OCI-LY7 (cell line): ENCODE measurements at regions not wholly inside any gene's neighbourhood (a gene's known extent, or its start where the extent isn't known, plus 50 kb on each side); places are given as distances from the start of the nearest gene placed in this dataset.

Experiments used
- BruUV-seq: library from RNA; stranded (reverse); fragments of 400-500 nt; replicated peaks from 2 replicates; lab custom pipeline; 2021; lab: Mats Ljungman, UMichigan
- CTCF ChIA-PET: fragments of 300-600 bp; sonication (Branson Sonifier 250); formaldehyde crosslinking; loops from one replicate; lab custom pipeline; 2022; ENCODE audit warnings: antibody characterized with exemption; ENCODE audit not compliant: unreplicated experiment; lab: Charles Lee
- POLR2A ChIA-PET: fragments of 300-600 bp; sonication (Branson Sonifier 250); formaldehyde crosslinking; loops from one replicate; lab custom pipeline; 2022; ENCODE audit warnings: antibody characterized with exemption; lab: Charles Lee
- DNase-seq: peaks from one replicate; pipeline ENCODE4 v3.0.0-alpha.2; 2015; ENCODE audit warnings: low spot score
- H2AFZ ChIP-seq: fragments of 200-600 bp; sonication (generic), shearing (Covaris generic); 2 replicates; pipeline ENCODE4 v1.6.1; 2014; ENCODE audit warnings: mild to moderate bottlenecking, antibody characterized with exemption, low read length, moderate library complexity
- H3K27ac ChIP-seq: fragments of 200-600 bp; sonication (generic); 2 replicates; pipeline ENCODE4 v1.5.1; 2014; ENCODE audit warnings: mixed run types, low read depth, mild to moderate bottlenecking, moderate library complexity, low read length, inconsistent platforms; ENCODE audit not compliant: poor library complexity, severe bottlenecking
- H3K36me3 ChIP-seq: fragments of 200-600 bp; sonication (generic); 2 replicates; pipeline ENCODE4 v1.6.1; 2014; ENCODE audit warnings: mild to moderate bottlenecking, antibody characterized with exemption, low read length, moderate library complexity, mixed read lengths; ENCODE audit not compliant: insufficient read depth
- H3K4me1 ChIP-seq: fragments of 200-600 bp; sonication (generic); 2 replicates; pipeline ENCODE4 v1.5.1; 2014; ENCODE audit warnings: mild to moderate bottlenecking, low read length; ENCODE audit not compliant: insufficient read depth, poor library complexity, severe bottlenecking
- H3K4me2 ChIP-seq: fragments of 200-600 bp; sonication (generic); 2 replicates; pipeline ENCODE4 v1.6.1; 2014; ENCODE audit warnings: mild to moderate bottlenecking, low read length
- H3K4me3 ChIP-seq: fragments of 200-600 bp; sonication (generic); 2 replicates; pipeline ENCODE4 v1.5.1; 2014; ENCODE audit warnings: mild to moderate bottlenecking, low read depth, low read length; ENCODE audit not compliant: poor library complexity, severe bottlenecking
- H3K79me2 ChIP-seq: fragments of 200-600 bp; sonication (generic); 2 replicates; pipeline ENCODE4 v1.6.1; 2016; ENCODE audit warnings: low read depth, mild to moderate bottlenecking, low read length, moderate library complexity, mixed read lengths; ENCODE audit not compliant: insufficient read depth
- H3K9me2 ChIP-seq: fragments of 200-600 bp; sonication (generic); 2 replicates; pipeline ENCODE4 v1.6.1; 2016; ENCODE audit warnings: mild to moderate bottlenecking, low read length, mixed read lengths; ENCODE audit not compliant: insufficient read depth
- H3K9me3 ChIP-seq: fragments of 200-600 bp; sonication (generic); 2 replicates; pipeline ENCODE4 v1.6.1; 2014; ENCODE audit warnings: mild to moderate bottlenecking, mixed run types, low read length, mixed read lengths
- H4K20me1 ChIP-seq: fragments of 200-600 bp; sonication (generic); 2 replicates; pipeline ENCODE4 v1.6.1; 2014; ENCODE audit warnings: mild to moderate bottlenecking, antibody characterized with exemption, low read length, moderate library complexity, mixed read lengths; ENCODE audit not compliant: insufficient read depth
- CTCF ChIP-seq: fragments of 200-600 bp; sonication (generic); conservative IDR thresholded peaks from 2 replicates; pipeline ENCODE4 v1.5.1; 2014; ENCODE audit warnings: mild to moderate bottlenecking, antibody characterized with exemption, low read length, moderate library complexity, mixed read lengths
- EZH2phosphoT487 ChIP-seq: fragments of 200-600 bp; sonication (generic); IDR thresholded peaks from 2 replicates; pipeline ENCODE4 v1.6.1; 2018; ENCODE audit warnings: low read depth, borderline replicate concordance, mild to moderate bottlenecking, mixed run types, antibody characterized with exemption, low read length, moderate library complexity, mixed read lengths
- intact Hi-C: fragments of 100-400 bp; cut with micrococcal nuclease; formaldehyde crosslinking; loops from one replicate; pipeline ENCODE4 v1.10.0; 2022; ENCODE audit not compliant: unreplicated experiment

GRCh38 chr3:157700405-157700804 lies 197.2 kb upstream of the VEPH1 start:
- Histone ChIP-seq H4K20me1 (no peaks in the 10 kb centered on the region), H3K4me1 (peaks cover 4% of the 10 kb centered on the region), H3K27ac (no peak overlapping the region), H3K79me2 (no peaks in the 10 kb centered on the region), H3K9me3 (no peaks in the 10 kb centered on the region), H3K36me3 (no peaks in the 10 kb centered on the region), H3K4me3 (no peak overlapping the region), H3K4me2 (no peak overlapping the region), H3K9me2 (no peaks in the 10 kb centered on the region), H2AFZ (no peak overlapping the region)
- no TSS peak for BruUV-seq
- no peak for DNase-seq
- no peak for TF ChIP-seq EZH2phosphoT487
- TF ChIP-seq CTCF: no peak
- ChIA-PET POLR2A (interaction anchor here (0.5 to 0.6 kb wide), 2 partner anchors 8 to 32 kb away, joined by 3 to 4 read pairs; no protein-coding TSS in a partner anchor), CTCF (no interaction called here)
- intact Hi-C loops: no loop called here

GRCh38 chr3:157695586-157695985 lies 192.4 kb upstream of the VEPH1 start:
- Histone ChIP-seq H3K4me2 (no peak overlapping the region), H3K79me2 (no peaks in the 10 kb centered on the region), H3K9me3 (no peaks in the 10 kb centered on the region), H3K36me3 (no peaks in the 10 kb centered on the region), H3K4me1 (peaks cover 4% of the 10 kb centered on the region), H2AFZ (no peak overlapping the region), H3K4me3 (no peak overlapping the region), H3K9me2 (no peaks in the 10 kb centered on the region), H4K20me1 (no peaks in the 10 kb centered on the region), H3K27ac (no peak overlapping the region)
- ChIA-PET POLR2A (no interaction called here), CTCF (no interaction called here)
- no peak for TF ChIP-seq EZH2phosphoT487
- BruUV-seq: no TSS peak
- intact Hi-C loops: no loop called here
- no peak for DNase-seq

GRCh38 chr3:157695103-157695502 lies 191.9 kb upstream of the VEPH1 start:
- no peak for TF ChIP-seq CTCF
- TF ChIP-seq EZH2phosphoT487: no peak
- no peaks in the 10 kb centered on the region for H3K79me2 ChIP-seq
- intact Hi-C loops: no loop called here
- H3K4me1 ChIP-seq: peaks cover 4% of the 10 kb centered on the region
- no peak overlapping the region for H3K4me3 ChIP-seq
- CTCF ChIA-PET: no interaction called here
- POLR2A ChIA-PET: no interaction called here
- no peaks in the 10 kb centered on the region for H3K36me3 ChIP-seq
- no peaks in the 10 kb centered on the region for H3K9me2 ChIP-seq
- DNase-seq: no peak
- H2AFZ ChIP-seq: no peak overlapping the region
- H3K27ac ChIP-seq: no peak overlapping the region
- no peaks in the 10 kb centered on the region for H3K9me3 ChIP-seq
- no TSS peak for BruUV-seq
- H4K20me1 ChIP-seq: no peaks in the 10 kb centered on the region
- H3K4me2 ChIP-seq: no peak overlapping the region
